B cell (primary cell): ENCODE measurements at regions not wholly inside any gene's neighbourhood (a gene's known extent, or its start where the extent isn't known, plus 50 kb on each side); places are given as distances from the start of the nearest gene placed in this dataset.

Experiments used
- ATAC-seq: fragments of 200-7000 bp; cut with Tn5 transposase; one replicate; pipeline ENCODE4 v1.10.0; 2021; ENCODE audit warnings: low read depth, mild to moderate bottlenecking, moderate number of reproducible peaks, moderate library complexity
- CTCF ChIA-PET: fragments of 350-600 bp; sonication (Branson Sonifier 250); formaldehyde crosslinking; loops from one replicate; lab custom pipeline; 2021; ENCODE audit warnings: antibody characterized with exemption, inconsistent platforms; lab: Charles Lee
- POLR2A ChIA-PET: fragments of 350-600 bp; sonication (Branson Sonifier 250); formaldehyde crosslinking; loops from one replicate; lab custom pipeline; 2021; ENCODE audit warnings: antibody characterized with exemption; lab: Charles Lee
- DNase-seq: peaks from one replicate; pipeline ENCODE4 v3.0.0; 2013
- H2AFZ ChIP-seq: 2 replicates; pipeline ENCODE4 v1.6.1; 2012; ENCODE audit warnings: mild to moderate bottlenecking, low read depth, low read length; ENCODE audit not compliant: insufficient read depth, poor library complexity, severe bottlenecking
- H3K27ac ChIP-seq, 2 donors: 1 replicate in 1 of 2; 2 replicates in 1 of 2; pipeline ENCODE4 v1.5.1; 2012 to 2013; ENCODE audit warnings: low read length in 2 of 2, mild to moderate bottlenecking in 2 of 2, moderate library complexity in 1 of 2
- H3K27me3 ChIP-seq, 4 experiments: fragments of 200-600 bp in 1 of 4; sonication (generic) in 1 of 4; replicated peaks in 1 of 4; 1 replicate in 2 of 4; 2 replicates in 2 of 4; pipeline versions ENCODE4 v1.6.1 to v1.7.0; 2013 to 2016; ENCODE audit warnings: low read length in 3 of 4, mild to moderate bottlenecking in 2 of 4, mixed read lengths in 1 of 4, moderate library complexity in 1 of 4; ENCODE audit not compliant: insufficient read depth in 4 of 4, control insufficient read depth in 3 of 4; ENCODE audit errors: control extremely low read depth in 1 of 4
- H3K36me3 ChIP-seq, 2 experiments: replicated peaks in 1 of 2; 1 replicate in 1 of 2; 2 replicates in 1 of 2; pipeline versions ENCODE4 v1.6.1 to v1.7.1; 2013; ENCODE audit warnings: low read length in 1 of 2; ENCODE audit not compliant: insufficient read depth in 2 of 2, control insufficient read depth in 1 of 2; ENCODE audit errors: control extremely low read depth in 1 of 2, extremely low read depth in 1 of 2
- H3K4me1 ChIP-seq, 2 donors: fragments of 200-600 bp in 1 of 2; sonication (generic) in 1 of 2; 1 replicate in 1 of 2; 2 replicates in 1 of 2; pipeline versions ENCODE4 v1.5.1 to v1.6.1; 2013 to 2017; ENCODE audit warnings: low read length in 2 of 2; ENCODE audit not compliant: control insufficient read depth in 2 of 2, insufficient read depth in 2 of 2
- H3K4me2 ChIP-seq: replicated peaks from 2 replicates; pipeline ENCODE3; 2012; ENCODE audit warnings: mild to moderate bottlenecking, low read depth, low read length; ENCODE audit not compliant: poor library complexity, severe bottlenecking
- H3K4me3 ChIP-seq, 5 experiments: fragments of 200-600 bp in 1 of 5; sonication (generic) in 1 of 5; 1 replicate in 3 of 5; 2 replicates in 2 of 5; pipeline versions ENCODE4 v1.5.1 to v1.7.0; 2011 to 2016; ENCODE audit warnings: low read length in 4 of 5, mild to moderate bottlenecking in 4 of 5, low read depth in 2 of 5, control low read depth in 1 of 5, moderate library complexity in 1 of 5; ENCODE audit not compliant: insufficient read depth in 1 of 5; ENCODE audit errors: control extremely low read depth in 1 of 5, extremely low read depth in 1 of 5
- H3K79me2 ChIP-seq: fragments of 200-600 bp; sonication (generic); one replicate; pipeline ENCODE4 v1.6.0; 2016; ENCODE audit warnings: low read length; ENCODE audit not compliant: control insufficient read depth, insufficient read depth
- H3K9ac ChIP-seq: fragments of 200-600 bp; sonication (generic); 2 replicates; pipeline ENCODE4 v1.6.1; 2017; ENCODE audit warnings: mild to moderate bottlenecking, low read length, moderate library complexity
- H3K9me3 ChIP-seq, 3 donors: one replicate each; pipeline versions ENCODE4 v1.6.1 to v1.7.1; 2013; ENCODE audit warnings: low read length in 2 of 3; ENCODE audit not compliant: control insufficient read depth in 2 of 3, insufficient read depth in 1 of 3; ENCODE audit errors: control extremely low read depth in 1 of 3
- H4K20me1 ChIP-seq: 2 replicates; pipeline ENCODE4 v1.6.0; 2012; ENCODE audit warnings: mild to moderate bottlenecking, low read length; ENCODE audit not compliant: insufficient read depth, control insufficient read depth, poor library complexity, severe bottlenecking
- H3K27ac Mint-ChIP-seq: one replicate; pipeline ENCODE4 v1.8.0; 2021; ENCODE audit warnings: mixed read lengths
- H3K27me3 Mint-ChIP-seq: one replicate; pipeline ENCODE4 v1.8.0; 2021; ENCODE audit warnings: mixed read lengths
- H3K4me1 Mint-ChIP-seq: one replicate; pipeline ENCODE4 v1.8.0; 2021; ENCODE audit warnings: mixed read lengths
- H3K4me3 Mint-ChIP-seq: one replicate; pipeline ENCODE4 v1.8.0; 2021; ENCODE audit warnings: mixed read lengths
- H3K9me3 Mint-ChIP-seq: one replicate; pipeline ENCODE4 v1.8.0; 2022; ENCODE audit warnings: mixed read lengths; ENCODE audit not compliant: insufficient read depth
- CTCF ChIP-seq: fragments of 200-600 bp; IDR thresholded peaks from one replicate; pipeline ENCODE4 v1.8.0; 2022; ENCODE audit warnings: antibody characterized with exemption, mild to moderate bottlenecking
- EZH2 ChIP-seq: IDR thresholded peaks from 2 replicates; pipeline ENCODE4 v1.6.1; 2012; ENCODE audit warnings: borderline replicate concordance, low read depth, mild to moderate bottlenecking, moderate library complexity, low read length; ENCODE audit not compliant: insufficient read depth, poor library complexity, severe bottlenecking
- WGBS: methylation state at CpG from one replicate; pipeline ENCODE4 v1.1.5; 2013; ENCODE audit warnings: missing lambda C conversion rate; ENCODE audit not compliant: insufficient coverage; 5-methylcytosine and 5-hydroxymethylcytosine counted together
- intact Hi-C: fragments of 100-400 bp; cut with micrococcal nuclease; formaldehyde crosslinking; loops from one replicate; pipeline ENCODE4 v1.10.0; 2022

- Histone ChIP-seq H3K4me2 (no peak overlapping the region), H3K27me3 (no peaks in the 10 kb centered on the region), H3K4me1 (no peaks in the 10 kb centered on the region), H3K4me3 (no peak overlapping the region), H2AFZ (no peak overlapping the region), H3K79me2 (no peaks in the 10 kb centered on the region), H3K36me3 (no peaks in the 10 kb centered on the region), H3K9ac (no peak overlapping the region), H3K9me3 (no peaks in the 10 kb centered on the region), H3K27ac (no peak overlapping the region), H4K20me1 (no peaks in the 10 kb centered on the region)
- TF ChIP-seq EZH2 (no peak), CTCF (no peak)
- no peaks in the 10 kb centered on the region for H3K4me1 Mint-ChIP-seq
- intact Hi-C loops, result no loop called here
- no peak for ATAC-seq
- no peak overlapping the region for H3K4me3 Mint-ChIP-seq
- H3K9me3 Mint-ChIP-seq, result no peaks in the 10 kb centered on the region
- no peak for DNase-seq
- ChIA-PET POLR2A (no interaction called here), CTCF (no interaction called here)
- H3K27me3 Mint-ChIP-seq, result no peaks in the 10 kb centered on the region
- H3K27ac Mint-ChIP-seq, result no peak overlapping the region
These were observed 1255.3 kb upstream of the LRRN3 start for GRCh38 chr7:109835577-109835976.

- no peak overlapping the region for H3K4me3 ChIP-seq
- WGBS, result no CpG with 5 or more reads among the region's 3 CpGs
- Mint-ChIP-seq H3K9me3 (no peaks in the 10 kb centered on the region), H3K4me1 (no peaks in the 10 kb centered on the region), H3K27me3 (no peaks in the 10 kb centered on the region), H3K27ac (no peak overlapping the region), H3K4me3 (no peak overlapping the region)
- no peaks in the 10 kb centered on the region for H3K4me1 ChIP-seq
- ATAC-seq (no peak), DNase-seq (no peak)
- H3K36me3 ChIP-seq, result no peaks in the 10 kb centered on the region
- no peaks in the 10 kb centered on the region for H4K20me1 ChIP-seq
- TF ChIP-seq EZH2 (no peak), CTCF (no peak)
- H3K79me2 ChIP-seq, result no peaks in the 10 kb centered on the region
- intact Hi-C loops, result no loop called here
- H3K27ac ChIP-seq, result no peak overlapping the region
- H3K27me3 ChIP-seq, result no peaks in the 10 kb centered on the region
- H3K4me2 ChIP-seq, result no peak overlapping the region
- H3K9me3 ChIP-seq, result no peaks in the 10 kb centered on the region
- H3K9ac ChIP-seq, result no peak overlapping the region
- ChIA-PET POLR2A (no interaction called here), CTCF (no interaction called here)
- no peak overlapping the region for H2AFZ ChIP-seq
These were observed 1254.9 kb upstream of the LRRN3 start for GRCh38 chr7:109836016-109836415.
